Activated naive CD4-positive, alpha-beta T cell treated with anti-CD3 and anti-CD28 coated beads for 36 hours (primary cell): ENCODE measurements at regions not wholly inside any gene's neighbourhood (a gene's known extent, or its start where the extent isn't known, plus 50 kb on each side); places are given as distances from the start of the nearest gene placed in this dataset.

Experiments
- CTCF ChIA-PET: fragments of 350-600 bp; sonication (Branson Sonifier 250); formaldehyde crosslinking; loops from one replicate; lab custom pipeline; 2021; ENCODE audit warnings: antibody characterized with exemption; lab: Charles Lee
- DNase-seq: peaks from one replicate; pipeline ENCODE4 v3.0.0-alpha.2; 2020
- H3K27ac Mint-ChIP-seq: one replicate; pipeline ENCODE4 v1.8.0; 2021; ENCODE audit warnings: mild to moderate bottlenecking, mixed read lengths
- H3K27me3 Mint-ChIP-seq: one replicate; pipeline ENCODE4 v1.8.0; 2021; ENCODE audit warnings: low read depth, mixed read lengths
- H3K36me3 Mint-ChIP-seq: one replicate; pipeline ENCODE4 v1.8.0; 2021; ENCODE audit warnings: low read depth, mixed read lengths
- H3K4me1 Mint-ChIP-seq: one replicate; pipeline ENCODE4 v1.8.0; 2021; ENCODE audit warnings: low read depth, mixed read lengths
- H3K4me3 Mint-ChIP-seq: one replicate; pipeline ENCODE4 v1.8.0; 2021; ENCODE audit warnings: mild to moderate bottlenecking, moderate library complexity, mixed read lengths
- H3K9me3 Mint-ChIP-seq: one replicate; pipeline ENCODE4 v1.8.0; 2021; ENCODE audit warnings: mixed read lengths
- intact Hi-C: fragments of 100-400 bp; cut with micrococcal nuclease; formaldehyde crosslinking; loops from one replicate; pipeline ENCODE4 v1.15.1; 2023

- Mint-ChIP-seq H3K4me1 (no peaks in the 10 kb centered on the region), H3K27ac (no peak overlapping the region), H3K27me3 (peaks cover 4% of the 10 kb centered on the region), H3K36me3 (no peaks in the 10 kb centered on the region), H3K9me3 (peaks cover 7% of the 10 kb centered on the region), H3K4me3 (no peak overlapping the region)
- CTCF ChIA-PET, result no interaction called here
- no peak for DNase-seq
- intact Hi-C loops, result no loop called here
Measured at GRCh38 chr17:74080656-74081582, 122.6 kb upstream of the RPL38 start.

GRCh38 chr17:74082886-74083285 is 120.6 kb upstream of the RPL38 start:
- Mint-ChIP-seq H3K27ac (no peak overlapping the region), H3K4me3 (no peak overlapping the region), H3K36me3 (no peaks in the 10 kb centered on the region), H3K9me3 (peaks cover 7% of the 10 kb centered on the region), H3K4me1 (no peaks in the 10 kb centered on the region), H3K27me3 (peaks cover 4% of the 10 kb centered on the region)
- intact Hi-C loops, result no loop called here
- DNase-seq, result no peak
- CTCF ChIA-PET, result no interaction called here

- Mint-ChIP-seq H3K27me3 (peaks cover 4% of the 10 kb centered on the region), H3K27ac (no peak overlapping the region), H3K9me3 (peaks cover 7% of the 10 kb centered on the region), H3K4me3 (no peak overlapping the region), H3K36me3 (no peaks in the 10 kb centered on the region), H3K4me1 (no peaks in the 10 kb centered on the region)
- no peak for DNase-seq
- CTCF ChIA-PET, result no interaction called here
- intact Hi-C loops, result no loop called here
Measured at GRCh38 chr17:74083321-74083720, 120.2 kb upstream of the RPL38 start.

GRCh38 chr17:74085434-74085833 is 118.0 kb upstream of the RPL38 start:
- Mint-ChIP-seq H3K27me3 (peaks cover 7% of the 10 kb centered on the region), H3K4me3 (no peak overlapping the region), H3K36me3 (no peaks in the 10 kb centered on the region), H3K4me1 (no peaks in the 10 kb centered on the region), H3K27ac (no peak overlapping the region), H3K9me3 (peaks cover 8% of the 10 kb centered on the region)
- intact Hi-C loops, result no loop called here
- CTCF ChIA-PET, result interaction anchor here (0.7 to 2.1 kb wide), 4 partner anchors 25 to 1179 kb away, joined by 3 to 7 read pairs (median 4); no protein-coding TSS in a partner anchor
- DNase-seq, result peak; percentile 24

- H3K36me3 Mint-ChIP-seq, result no peaks in the 10 kb centered on the region
- CTCF ChIA-PET, result interaction anchor here (1.4 to 1.6 kb wide), 2 partner anchors 14 to 113 kb away, joined by 3 to 4 read pairs; no protein-coding TSS in a partner anchor
- H3K27me3 Mint-ChIP-seq, result peaks cover 3% of the 10 kb centered on the region
- intact Hi-C loops, result no loop called here
- no peak for DNase-seq
- H3K4me1 Mint-ChIP-seq, result no peaks in the 10 kb centered on the region
- peaks cover 12% of the 10 kb centered on the region for H3K9me3 Mint-ChIP-seq
- H3K4me3 Mint-ChIP-seq, result no peak overlapping the region
- no peak overlapping the region for H3K27ac Mint-ChIP-seq
Measured at GRCh38 chr17:74087002-74087585, 116.4 kb upstream of the RPL38 start.

- H3K27ac Mint-ChIP-seq, result no peak overlapping the region
- intact Hi-C loops, result no loop called here
- H3K36me3 Mint-ChIP-seq, result no peaks in the 10 kb centered on the region
- H3K4me3 Mint-ChIP-seq, result no peak overlapping the region
- CTCF ChIA-PET, result interaction anchor here (1.4 to 2.7 kb wide), 2 partner anchors 13 to 111 kb away, joined by 3 to 12 read pairs; no protein-coding TSS in a partner anchor
- H3K9me3 Mint-ChIP-seq, result peaks cover 12% of the 10 kb centered on the region
- peaks cover 3% of the 10 kb centered on the region for H3K27me3 Mint-ChIP-seq
- no peaks in the 10 kb centered on the region for H3K4me1 Mint-ChIP-seq
- DNase-seq, result no peak
Measured at GRCh38 chr17:74088285-74088933, 115.1 kb upstream of the RPL38 start.

- no peaks in the 10 kb centered on the region for H3K4me1 Mint-ChIP-seq
- H3K27ac Mint-ChIP-seq, result no peak overlapping the region
- CTCF ChIA-PET, result interaction anchor here (2.7 kb wide), 1 partner anchor 111 kb away, joined by 12 read pairs; no protein-coding TSS in a partner anchor
- no peak for DNase-seq
- no peaks in the 10 kb centered on the region for H3K36me3 Mint-ChIP-seq
- peaks cover 12% of the 10 kb centered on the region for H3K9me3 Mint-ChIP-seq
- H3K27me3 Mint-ChIP-seq, result peaks cover 3% of the 10 kb centered on the region
- intact Hi-C loops, result no loop called here
- H3K4me3 Mint-ChIP-seq, result no peak overlapping the region
Measured at GRCh38 chr17:74088934-74089329, 114.5 kb upstream of the RPL38 start.

GRCh38 chr17:74089380-74089779 is 114.1 kb upstream of the RPL38 start:
- peaks cover 12% of the 10 kb centered on the region for H3K9me3 Mint-ChIP-seq
- H3K36me3 Mint-ChIP-seq, result no peaks in the 10 kb centered on the region
- H3K4me3 Mint-ChIP-seq, result no peak overlapping the region
- peaks cover 3% of the 10 kb centered on the region for H3K27me3 Mint-ChIP-seq
- H3K27ac Mint-ChIP-seq, result no peak overlapping the region
- CTCF ChIA-PET, result interaction anchor here (1.0 to 2.7 kb wide), 6 partner anchors 18 to 110 kb away, joined by 3 to 12 read pairs (median 4); no protein-coding TSS in a partner anchor
- DNase-seq, result no peak
- intact Hi-C loops, result no loop called here
- no peaks in the 10 kb centered on the region for H3K4me1 Mint-ChIP-seq

- peaks cover 11% of the 10 kb centered on the region for H3K9me3 Mint-ChIP-seq
- intact Hi-C loops, result loop anchor here (1.0 kb wide), 1 partner anchor 86 kb away; no protein-coding TSS in a partner anchor
- peaks cover 3% of the 10 kb centered on the region for H3K27me3 Mint-ChIP-seq
- peak; percentile 79 for DNase-seq
- H3K36me3 Mint-ChIP-seq, result no peaks in the 10 kb centered on the region
- CTCF ChIA-PET, result interaction anchor here (1.0 to 2.7 kb wide), 7 partner anchors 18 to 110 kb away, joined by 3 to 12 read pairs (median 4); no protein-coding TSS in a partner anchor
- no peak overlapping the region for H3K4me3 Mint-ChIP-seq
- H3K27ac Mint-ChIP-seq, result no peak overlapping the region
- H3K4me1 Mint-ChIP-seq, result no peaks in the 10 kb centered on the region
Measured at GRCh38 chr17:74089869-74090464, 113.5 kb upstream of the RPL38 start.

- CTCF ChIA-PET, result no interaction called here
- intact Hi-C loops, result no loop called here
Measured at GRCh38 chr17:74094651-74095050, 108.8 kb upstream of the RPL38 start.

GRCh38 chr17:74096456-74096855 is 107.0 kb upstream of the RPL38 start:
- Mint-ChIP-seq H3K4me3 (no peak overlapping the region), H3K4me1 (no peaks in the 10 kb centered on the region), H3K27ac (no peak overlapping the region), H3K36me3 (no peaks in the 10 kb centered on the region), H3K27me3 (peaks cover 3% of the 10 kb centered on the region), H3K9me3 (no peaks in the 10 kb centered on the region)
- CTCF ChIA-PET, result interaction anchor here (0.6 kb wide), 1 partner anchor 12 kb away, joined by 3 read pairs; no protein-coding TSS in a partner anchor
- intact Hi-C loops, result no loop called here
- no peak for DNase-seq

More at GRCh38 chr17:74094651-74095050, 108.8 kb upstream of the RPL38 start:
- Mint-ChIP-seq H3K27me3 (peaks cover 3% of the 10 kb centered on the region), H3K4me3 (no peak overlapping the region), H3K36me3 (no peaks in the 10 kb centered on the region), H3K9me3 (peaks cover 5% of the 10 kb centered on the region), H3K27ac (no peak overlapping the region), H3K4me1 (no peaks in the 10 kb centered on the region)
- DNase-seq, result no peak
